BE2C (cell line): ENCODE measurements at regions not wholly inside any gene's neighbourhood (a gene's known extent, or its start where the extent isn't known, plus 50 kb on each side); places are given as distances from the start of the nearest gene placed in this dataset.

Experiments
- DNase-seq: peaks from one replicate; pipeline ENCODE4 v3.0.0-alpha.2; 2020
- H3K27me3 ChIP-seq: fragments of 250-450 bp; sonication (Bioruptor Pico); 2 replicates; pipeline ENCODE4 v1.5.1; 2020; ENCODE audit warnings: mild to moderate bottlenecking
- H3K36me3 ChIP-seq: fragments of 250-450 bp; sonication (Bioruptor Pico); 2 replicates; pipeline ENCODE4 v1.5.1; 2020; ENCODE audit warnings: mild to moderate bottlenecking
- H3K4me1 ChIP-seq: fragments of 250-450 bp; sonication (Bioruptor Pico); 2 replicates; pipeline ENCODE4 v1.5.1; 2020
- H3K4me3 ChIP-seq: 2 replicates; pipeline ENCODE4 v1.5.1; 2011; ENCODE audit warnings: low read depth, low read length
- H3K9me3 ChIP-seq: fragments of 250-450 bp; sonication (Bioruptor Pico); 2 replicates; pipeline ENCODE4 v1.5.1; 2020
- CTCF ChIP-seq: IDR thresholded peaks from 2 replicates; pipeline ENCODE4 v1.5.1; 2012; ENCODE audit warnings: mild to moderate bottlenecking, low read depth, low read length

- no peak for DNase-seq
- Histone ChIP-seq H3K4me1 (no peaks in the 10 kb centered on the region), H3K4me3 (no peak overlapping the region), H3K9me3 (no peaks in the 10 kb centered on the region), H3K36me3 (no peaks in the 10 kb centered on the region), H3K27me3 (no peaks in the 10 kb centered on the region)
- no peak for TF ChIP-seq CTCF
Observed at GRCh38 chr13:60797112-60797511, 400.1 kb downstream of the TDRD3 start.

- H3K4me1 ChIP-seq: no peaks in the 10 kb centered on the region
- H3K9me3 ChIP-seq: no peaks in the 10 kb centered on the region
- DNase-seq: no peak
- H3K36me3 ChIP-seq: no peaks in the 10 kb centered on the region
- no peaks in the 10 kb centered on the region for H3K27me3 ChIP-seq
- H3K4me3 ChIP-seq: no peak overlapping the region
- TF ChIP-seq CTCF: no peak
Observed at GRCh38 chr13:60794751-60795150, 397.7 kb downstream of the TDRD3 start.

DNA sequence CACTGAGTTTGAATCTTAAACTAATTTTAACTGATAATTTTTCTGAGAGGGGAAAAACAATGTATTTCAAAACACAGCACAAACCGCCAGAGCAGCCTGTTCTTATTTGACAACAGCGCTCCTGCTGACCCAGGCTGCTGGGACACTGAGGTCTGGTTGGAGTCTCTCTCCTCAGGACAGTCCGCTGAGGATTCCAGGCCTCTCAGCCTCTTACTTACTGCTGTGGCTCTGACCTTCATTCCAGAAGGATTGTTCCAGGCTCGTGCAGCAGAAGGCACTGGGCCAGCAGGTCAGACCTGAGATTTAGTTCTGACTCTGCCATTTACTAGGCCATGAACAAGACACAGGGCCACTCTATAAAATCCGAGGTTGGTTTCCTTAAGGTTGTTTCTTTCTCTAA, 393.6 kb downstream of the TDRD3 start:
- no peaks in the 10 kb centered on the region for H3K36me3 ChIP-seq
- H3K9me3 ChIP-seq: no peaks in the 10 kb centered on the region
- H3K4me3 ChIP-seq: no peak overlapping the region
- no peaks in the 10 kb centered on the region for H3K4me1 ChIP-seq
- no peaks in the 10 kb centered on the region for H3K27me3 ChIP-seq
- no peak for TF ChIP-seq CTCF
- no peak for DNase-seq

GRCh38 chr13:60788156-60788829, 391.3 kb downstream of the TDRD3 start:
- H3K27me3 ChIP-seq: no peaks in the 10 kb centered on the region
- no peak overlapping the region for H3K4me3 ChIP-seq
- no peaks in the 10 kb centered on the region for H3K9me3 ChIP-seq
- DNase-seq: no peak
- no peak for TF ChIP-seq CTCF
- no peaks in the 10 kb centered on the region for H3K36me3 ChIP-seq
- no peaks in the 10 kb centered on the region for H3K4me1 ChIP-seq

- Histone ChIP-seq H3K27me3 (no peaks in the 10 kb centered on the region), H3K4me3 (no peak overlapping the region), H3K36me3 (no peaks in the 10 kb centered on the region), H3K9me3 (no peaks in the 10 kb centered on the region), H3K4me1 (no peaks in the 10 kb centered on the region)
- TF ChIP-seq CTCF: no peak
- DNase-seq: no peak
Observed at GRCh38 chr13:60787083-60787482, 390.1 kb downstream of the TDRD3 start.

DNA sequence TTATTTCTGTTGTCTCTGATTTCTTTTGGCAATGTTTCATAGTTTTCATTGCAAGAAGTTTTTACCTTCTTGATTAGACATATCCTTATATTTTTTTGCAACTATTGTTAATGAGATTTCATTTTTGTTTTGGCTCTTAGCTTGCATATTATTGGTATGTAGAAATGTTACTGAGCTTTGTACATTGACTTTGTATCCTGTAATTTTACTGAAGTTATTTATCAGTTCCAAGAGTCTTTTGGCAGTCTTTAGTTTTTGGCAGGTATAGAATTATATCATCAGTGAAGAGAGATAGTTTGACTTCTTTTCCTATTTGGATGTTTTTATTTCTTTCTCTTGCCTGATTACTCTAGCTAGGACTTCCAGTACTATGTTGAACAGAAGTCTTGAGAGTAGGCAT, 375.7 kb downstream of the TDRD3 start:
- Histone ChIP-seq H3K4me3 (no peak overlapping the region), H3K27me3 (no peaks in the 10 kb centered on the region), H3K36me3 (no peaks in the 10 kb centered on the region), H3K9me3 (no peaks in the 10 kb centered on the region), H3K4me1 (no peaks in the 10 kb centered on the region)
- no peak for TF ChIP-seq CTCF
- no peak for DNase-seq
